B cell (primary cell): ENCODE measurements at regions not wholly inside any gene's neighbourhood (a gene's known extent, or its start where the extent isn't known, plus 50 kb on each side); places are given as distances from the start of the nearest gene placed in this dataset.

Experiments used
- EZH2 ChIP-seq: IDR thresholded peaks from 2 replicates; pipeline ENCODE4 v1.6.1; 2012; ENCODE audit warnings: borderline replicate concordance, low read depth, mild to moderate bottlenecking, moderate library complexity, low read length; ENCODE audit not compliant: insufficient read depth, poor library complexity, severe bottlenecking
- TF ChIP-seq, protein P1 (sequence below): fragments of 200-600 bp; IDR thresholded peaks from one replicate; pipeline ENCODE4 v1.8.0; 2022; ENCODE audit warnings: antibody characterized with exemption, mild to moderate bottlenecking

GRCh38 chr5:34491251-34491620, 164.9 kb upstream of the RAI14 start:
- TF ChIP-seq, protein P1, sequence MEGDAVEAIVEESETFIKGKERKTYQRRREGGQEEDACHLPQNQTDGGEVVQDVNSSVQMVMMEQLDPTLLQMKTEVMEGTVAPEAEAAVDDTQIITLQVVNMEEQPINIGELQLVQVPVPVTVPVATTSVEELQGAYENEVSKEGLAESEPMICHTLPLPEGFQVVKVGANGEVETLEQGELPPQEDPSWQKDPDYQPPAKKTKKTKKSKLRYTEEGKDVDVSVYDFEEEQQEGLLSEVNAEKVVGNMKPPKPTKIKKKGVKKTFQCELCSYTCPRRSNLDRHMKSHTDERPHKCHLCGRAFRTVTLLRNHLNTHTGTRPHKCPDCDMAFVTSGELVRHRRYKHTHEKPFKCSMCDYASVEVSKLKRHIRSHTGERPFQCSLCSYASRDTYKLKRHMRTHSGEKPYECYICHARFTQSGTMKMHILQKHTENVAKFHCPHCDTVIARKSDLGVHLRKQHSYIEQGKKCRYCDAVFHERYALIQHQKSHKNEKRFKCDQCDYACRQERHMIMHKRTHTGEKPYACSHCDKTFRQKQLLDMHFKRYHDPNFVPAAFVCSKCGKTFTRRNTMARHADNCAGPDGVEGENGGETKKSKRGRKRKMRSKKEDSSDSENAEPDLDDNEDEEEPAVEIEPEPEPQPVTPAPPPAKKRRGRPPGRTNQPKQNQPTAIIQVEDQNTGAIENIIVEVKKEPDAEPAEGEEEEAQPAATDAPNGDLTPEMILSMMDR: no peak
- no peak for TF ChIP-seq EZH2
